ENCODE measurements at regions not wholly inside any gene's neighbourhood (a gene's known extent, or its start where the extent isn't known, plus 50 kb on each side); places are given as distances from the start of the nearest gene placed in this dataset.

DNA sequence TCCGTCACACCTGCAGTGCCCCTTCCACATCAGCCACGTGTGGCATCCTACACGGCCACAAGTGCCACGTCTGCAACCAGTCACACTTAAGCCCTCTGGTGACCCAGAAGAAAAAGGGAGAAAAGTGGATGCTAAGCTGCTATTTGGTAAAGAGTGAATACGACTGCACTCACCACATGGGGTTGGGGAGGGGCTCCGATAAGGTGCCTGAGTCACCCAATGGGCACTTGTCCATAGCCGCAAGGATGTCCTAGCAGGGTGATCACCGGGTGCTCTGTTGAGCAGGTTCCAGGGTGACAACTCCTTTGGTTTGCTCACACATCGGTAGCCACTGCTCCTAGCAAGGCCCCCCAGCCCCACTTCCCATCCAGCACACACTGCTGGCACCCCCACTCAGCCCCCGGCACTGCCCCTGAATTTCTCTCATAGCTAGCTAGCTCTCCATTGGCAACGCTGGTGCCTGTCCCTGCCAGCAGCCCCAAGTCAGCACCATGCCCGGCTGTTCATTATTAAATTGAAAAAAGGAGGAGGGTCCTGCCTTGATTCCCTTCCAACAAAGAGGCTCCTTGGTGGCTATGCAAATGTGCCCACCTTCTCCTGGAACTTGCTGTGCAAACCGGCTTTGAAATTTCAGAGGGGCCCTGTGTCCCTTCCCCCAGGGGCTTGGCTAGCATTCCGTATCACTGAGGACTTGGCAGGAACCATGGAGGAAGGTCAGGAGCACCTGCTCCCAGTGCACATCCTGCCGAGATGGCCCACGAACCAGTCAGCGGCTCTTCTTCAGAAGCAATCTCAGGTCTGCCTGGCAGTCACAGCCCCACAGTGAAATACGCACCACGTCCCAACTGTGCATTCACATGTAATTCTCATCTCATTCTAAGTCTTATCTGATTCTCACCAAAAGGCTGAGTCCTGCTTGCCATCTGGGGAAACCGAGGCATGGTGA, 227.7 kb upstream of the DIO3 start:
- no peaks in the 10 kb centered on the region for H3K9me3 ChIP-seq (ENCODE audit: low read length)
- Mint-ChIP-seq H3K27me3 (peaks cover 21 to 55% of the 10 kb centered on the region in 2 donors), H3K9me3 (no peaks in the 10 kb centered on the region), H3K4me3 (no peak overlapping the region), H3K4me1 (no peaks in the 10 kb centered on the region), H3K36me3 (no peaks in the 10 kb centered on the region), H3K27ac (no peak overlapping the region)
- H3K4me3 ChIP-seq (ENCODE audit: low read length) = no peak overlapping the region
- no peak overlapping the region for H3K27ac ChIP-seq (ENCODE audit: low read depth, low read length)
- no peaks in the 10 kb centered on the region for H3K36me3 ChIP-seq (ENCODE audit: insufficient read depth, low read length)
- no peak for DNase-seq
- no peaks in the 10 kb centered on the region for H3K27me3 ChIP-seq (ENCODE audit: insufficient read depth, low read length, poor library complexity, severe bottlenecking)
- ChIA-PET POLR2A (no interaction called here), CTCF (no interaction called here)
- H3K4me1 ChIP-seq (ENCODE audit: insufficient read depth, low read length) = no peaks in the 10 kb centered on the region

DNA sequence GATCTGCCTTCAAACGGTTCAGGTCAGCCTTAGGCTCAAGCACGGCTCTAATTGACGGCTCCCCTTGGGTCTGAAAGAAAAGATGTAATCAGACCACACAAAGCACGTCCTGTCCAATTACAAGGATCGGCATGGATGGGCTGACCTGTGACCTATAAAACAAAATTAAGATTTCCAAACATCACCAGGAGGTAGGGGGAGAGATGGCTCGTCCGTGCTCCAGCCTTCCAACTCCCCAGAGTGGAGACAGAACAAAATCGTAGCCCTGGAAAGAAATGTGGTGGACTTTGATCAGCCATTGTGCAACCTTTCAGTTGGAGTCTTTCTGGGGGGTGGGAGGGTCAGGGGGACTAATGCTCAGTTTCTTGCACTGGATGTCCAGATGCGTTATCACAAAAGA, 226.6 kb upstream of the DIO3 start:
- H3K36me3 ChIP-seq (ENCODE audit: insufficient read depth, low read length) = no peaks in the 10 kb centered on the region
- H3K27ac ChIP-seq (ENCODE audit: low read depth, low read length) = no peak overlapping the region
- no peak overlapping the region for H3K27ac Mint-ChIP-seq
- H3K36me3 Mint-ChIP-seq = no peaks in the 10 kb centered on the region
- peaks cover 22 to 57% of the 10 kb centered on the region in 2 donors for H3K27me3 Mint-ChIP-seq
- CTCF ChIA-PET = no interaction called here
- no peaks in the 10 kb centered on the region for H3K27me3 ChIP-seq (ENCODE audit: insufficient read depth, low read length, poor library complexity, severe bottlenecking)
- no peaks in the 10 kb centered on the region for H3K9me3 ChIP-seq (ENCODE audit: low read length)
- H3K4me1 ChIP-seq (ENCODE audit: insufficient read depth, low read length) = no peaks in the 10 kb centered on the region
- H3K4me3 Mint-ChIP-seq = no peak overlapping the region
- no peak for DNase-seq
- POLR2A ChIA-PET = no interaction called here
- H3K9me3 Mint-ChIP-seq = no peaks in the 10 kb centered on the region
- no peak overlapping the region for H3K4me3 ChIP-seq (ENCODE audit: low read length)
- H3K4me1 Mint-ChIP-seq = no peaks in the 10 kb centered on the region

DNA sequence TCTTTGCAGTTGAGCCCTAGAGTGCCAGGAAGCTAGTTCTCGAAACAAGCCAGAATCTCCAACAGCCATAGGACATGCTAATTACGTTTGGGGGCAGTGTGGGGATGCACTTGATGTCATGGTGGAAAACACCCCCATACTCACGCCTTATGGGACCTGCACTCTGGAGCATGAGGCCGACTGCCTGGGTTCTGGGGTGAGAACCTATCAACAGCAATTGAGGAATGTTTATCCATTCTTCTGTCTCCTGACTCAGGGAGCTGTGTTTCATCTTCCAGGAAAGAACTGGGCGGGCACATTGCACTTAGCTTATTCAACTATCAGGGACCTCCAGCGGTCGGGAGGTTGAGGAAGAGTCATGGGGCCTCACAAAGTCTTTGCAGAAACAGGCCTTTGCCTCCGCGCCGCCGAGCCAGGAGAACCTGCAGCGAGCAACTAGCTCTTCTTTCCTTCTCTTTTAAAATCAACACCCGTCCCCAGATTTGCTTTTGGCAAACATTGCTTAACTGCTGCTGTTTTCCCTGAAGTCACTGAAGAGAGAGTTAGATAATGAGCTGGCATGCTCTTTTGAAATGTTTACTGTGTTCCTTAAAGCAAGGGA, 226.1 kb upstream of the DIO3 start:
- no peak overlapping the region for H3K4me3 Mint-ChIP-seq
- Histone ChIP-seq H3K4me3 (ENCODE audit: low read length) (no peak overlapping the region), H3K36me3 (ENCODE audit: insufficient read depth, low read length) (no peaks in the 10 kb centered on the region), H3K27me3 (ENCODE audit: insufficient read depth, low read length, poor library complexity, severe bottlenecking) (no peaks in the 10 kb centered on the region), H3K9me3 (ENCODE audit: low read length) (no peaks in the 10 kb centered on the region), H3K27ac (ENCODE audit: low read depth, low read length) (no peak overlapping the region), H3K4me1 (ENCODE audit: insufficient read depth, low read length) (no peaks in the 10 kb centered on the region)
- no peak overlapping the region for H3K27ac Mint-ChIP-seq
- ChIA-PET CTCF (no interaction called here), POLR2A (no interaction called here)
- no peaks in the 10 kb centered on the region for H3K9me3 Mint-ChIP-seq
- no peaks in the 10 kb centered on the region for H3K4me1 Mint-ChIP-seq
- peaks cover 21 to 59% of the 10 kb centered on the region in 2 donors for H3K27me3 Mint-ChIP-seq
- H3K36me3 Mint-ChIP-seq = no peaks in the 10 kb centered on the region
- no peak for DNase-seq

DNA sequence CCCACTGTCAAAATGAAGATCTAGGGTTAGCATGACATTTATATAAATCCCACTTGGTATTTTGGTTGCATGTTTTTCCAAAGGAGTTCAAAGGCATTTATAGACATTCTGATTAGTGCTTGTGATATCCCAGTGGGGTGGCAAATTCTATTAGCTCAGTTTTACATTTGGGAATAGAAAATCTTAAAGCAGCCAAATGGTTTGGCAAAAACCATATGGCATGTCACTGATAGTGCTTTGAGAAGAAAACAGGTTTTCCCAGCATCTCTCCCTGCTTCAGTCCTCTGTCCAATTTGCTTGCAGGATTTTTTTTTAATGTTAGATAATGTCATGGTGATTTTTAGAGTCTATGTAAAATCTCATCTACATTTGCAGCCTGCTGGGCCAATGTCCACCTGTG, 225.1 kb upstream of the DIO3 start:
- Histone ChIP-seq H3K4me3 (ENCODE audit: low read length) (no peak overlapping the region), H3K36me3 (ENCODE audit: insufficient read depth, low read length) (no peaks in the 10 kb centered on the region), H3K4me1 (ENCODE audit: insufficient read depth, low read length) (no peaks in the 10 kb centered on the region), H3K9me3 (ENCODE audit: low read length) (no peaks in the 10 kb centered on the region), H3K27ac (ENCODE audit: low read depth, low read length) (no peak overlapping the region), H3K27me3 (ENCODE audit: insufficient read depth, low read length, poor library complexity, severe bottlenecking) (no peaks in the 10 kb centered on the region)
- POLR2A ChIA-PET = no interaction called here
- no peak overlapping the region for H3K27ac Mint-ChIP-seq
- peaks cover 0 to 2% (median 0%) of the 10 kb centered on the region in 5 donors for H3K9me3 Mint-ChIP-seq
- CTCF ChIA-PET = no interaction called here
- DNase-seq = no peak
- no peaks in the 10 kb centered on the region for H3K4me1 Mint-ChIP-seq
- H3K27me3 Mint-ChIP-seq = peaks cover 26 to 64% of the 10 kb centered on the region in 2 donors
- no peak overlapping the region for H3K4me3 Mint-ChIP-seq
- H3K36me3 Mint-ChIP-seq = no peaks in the 10 kb centered on the region

DNA sequence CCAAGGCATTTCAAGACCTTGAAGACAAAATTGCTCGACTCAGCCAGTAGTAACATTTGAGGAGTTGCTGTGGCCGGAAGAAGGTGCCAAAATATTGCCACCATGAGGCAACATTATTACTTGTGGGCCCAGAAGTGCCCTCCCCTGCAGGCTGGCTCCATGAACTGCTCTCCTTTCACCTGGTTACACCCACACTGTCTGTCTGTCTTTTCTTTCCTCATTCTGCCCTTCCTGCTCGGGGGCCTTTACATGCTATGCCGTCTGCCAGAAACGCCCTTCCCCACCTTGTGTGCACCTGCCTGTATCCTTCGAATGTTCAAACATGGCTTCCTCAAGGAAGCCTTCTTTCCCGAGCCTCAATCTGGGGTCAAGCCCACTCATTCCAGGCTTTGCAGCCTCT, 224.2 kb upstream of the DIO3 start:
- Mint-ChIP-seq H3K4me1 (no peaks in the 10 kb centered on the region), H3K27ac (no peak overlapping the region), H3K4me3 (no peak overlapping the region), H3K27me3 (peaks cover 27 to 64% of the 10 kb centered on the region in 2 donors), H3K36me3 (no peaks in the 10 kb centered on the region), H3K9me3 (peaks cover 0 to 2% (median 0%) of the 10 kb centered on the region in 5 donors)
- H3K27me3 ChIP-seq (ENCODE audit: insufficient read depth, low read length, poor library complexity, severe bottlenecking) = no peaks in the 10 kb centered on the region
- no peak for DNase-seq
- H3K36me3 ChIP-seq (ENCODE audit: insufficient read depth, low read length) = no peaks in the 10 kb centered on the region
- ChIA-PET CTCF (no interaction called here), POLR2A (no interaction called here)
- no peaks in the 10 kb centered on the region for H3K9me3 ChIP-seq (ENCODE audit: low read length)
- no peaks in the 10 kb centered on the region for H3K4me1 ChIP-seq (ENCODE audit: insufficient read depth, low read length)
- no peak overlapping the region for H3K27ac ChIP-seq (ENCODE audit: low read depth, low read length)
- H3K4me3 ChIP-seq (ENCODE audit: low read length) = no peak overlapping the region

DNA sequence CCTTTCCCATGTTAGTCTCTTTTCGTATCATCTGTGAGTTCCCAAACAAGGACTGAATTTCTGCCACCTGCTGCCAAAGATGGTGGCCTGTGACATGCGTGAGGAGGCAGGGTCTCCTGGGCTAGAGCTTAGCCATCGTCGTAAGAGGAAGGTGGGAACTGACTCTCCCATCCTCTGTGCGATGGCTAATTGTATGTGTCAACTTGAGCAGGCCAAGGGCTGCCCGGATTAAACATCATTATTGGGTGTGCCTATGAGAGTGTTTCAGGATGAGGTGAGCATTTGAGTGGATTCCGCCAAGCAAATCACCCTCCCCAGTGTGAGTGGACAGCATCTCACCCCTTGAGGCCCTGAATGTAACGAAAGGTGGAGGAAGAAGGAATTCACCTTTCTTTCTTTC, 220.7 kb upstream of the DIO3 start:
- Mint-ChIP-seq H3K9me3 (peaks cover 0 to 2% (median 0%) of the 10 kb centered on the region in 5 donors), H3K27ac (no peak overlapping the region), H3K36me3 (no peaks in the 10 kb centered on the region), H3K27me3 (peaks cover 27 to 71% of the 10 kb centered on the region in 2 donors), H3K4me3 (no peak overlapping the region), H3K4me1 (no peaks in the 10 kb centered on the region)
- H3K9me3 ChIP-seq (ENCODE audit: low read length) = no peaks in the 10 kb centered on the region
- H3K27me3 ChIP-seq (ENCODE audit: insufficient read depth, low read length, poor library complexity, severe bottlenecking) = no peaks in the 10 kb centered on the region
- POLR2A ChIA-PET = no interaction called here
- H3K4me3 ChIP-seq (ENCODE audit: low read length) = no peak overlapping the region
- no peak for DNase-seq
- H3K4me1 ChIP-seq (ENCODE audit: insufficient read depth, low read length) = no peaks in the 10 kb centered on the region
- H3K36me3 ChIP-seq (ENCODE audit: insufficient read depth, low read length) = no peaks in the 10 kb centered on the region
- no peak overlapping the region for H3K27ac ChIP-seq (ENCODE audit: low read depth, low read length)
- CTCF ChIA-PET = no interaction called here

DNA sequence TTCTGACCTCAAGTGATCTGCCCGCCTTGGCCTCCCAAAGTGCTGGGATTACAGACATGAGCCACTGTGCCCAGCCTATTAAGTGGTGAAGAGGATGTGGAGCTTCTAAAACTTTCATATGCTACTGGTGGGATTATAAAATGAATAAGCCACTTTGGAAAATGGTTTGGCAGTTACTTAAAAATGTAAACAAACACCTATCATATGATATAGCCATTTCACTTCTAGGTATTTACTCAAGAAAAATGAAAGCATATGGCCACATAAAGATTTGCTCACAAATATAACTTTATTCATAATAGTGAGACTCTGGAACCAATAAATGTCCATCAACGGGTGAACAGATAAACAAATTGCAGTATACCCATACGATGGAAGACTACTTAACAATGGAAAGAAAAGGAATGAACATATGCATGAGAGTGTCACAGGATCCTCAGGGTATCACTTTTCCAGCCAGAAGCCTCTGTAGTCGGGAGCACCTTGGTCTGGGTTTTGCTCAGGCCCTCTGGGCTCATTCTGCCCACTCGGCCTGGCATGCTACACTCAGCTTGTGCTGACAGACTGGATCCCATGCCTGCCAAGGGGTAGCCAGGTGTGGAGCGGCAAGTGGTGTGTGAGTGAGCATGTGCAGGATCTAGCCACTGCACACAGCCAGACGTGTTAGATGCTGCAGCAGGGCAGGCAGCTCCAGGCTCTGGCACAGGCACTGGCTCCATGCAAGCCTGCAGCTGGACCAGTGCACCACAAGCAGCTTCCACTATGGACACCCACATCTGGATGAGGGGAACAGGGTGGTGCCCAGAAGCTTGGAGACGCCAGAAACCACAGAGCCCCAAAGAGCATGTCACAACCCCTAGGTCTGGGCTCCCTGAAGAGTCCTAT, 213.2 kb upstream of the DIO3 start:
- Histone ChIP-seq H3K9me3 (ENCODE audit: low read length) (no peaks in the 10 kb centered on the region), H3K27ac (ENCODE audit: low read depth, low read length) (no peak overlapping the region), H3K4me1 (ENCODE audit: insufficient read depth, low read length) (no peaks in the 10 kb centered on the region), H3K4me3 (ENCODE audit: low read length) (no peak overlapping the region), H3K36me3 (ENCODE audit: insufficient read depth, low read length) (no peaks in the 10 kb centered on the region), H3K27me3 (ENCODE audit: insufficient read depth, low read length, poor library complexity, severe bottlenecking) (no peaks in the 10 kb centered on the region)
- ChIA-PET CTCF (no interaction called here), POLR2A (no interaction called here)
- peaks cover 2 to 18% of the 10 kb centered on the region in 2 donors for H3K27me3 Mint-ChIP-seq
- H3K4me3 Mint-ChIP-seq = no peak overlapping the region
- no peaks in the 10 kb centered on the region for H3K36me3 Mint-ChIP-seq
- H3K9me3 Mint-ChIP-seq = peaks cover 0 to 5% (median 2%) of the 10 kb centered on the region in 5 donors
- H3K27ac Mint-ChIP-seq = no peak overlapping the region
- no peaks in the 10 kb centered on the region for H3K4me1 Mint-ChIP-seq
- no peak for DNase-seq

DNA sequence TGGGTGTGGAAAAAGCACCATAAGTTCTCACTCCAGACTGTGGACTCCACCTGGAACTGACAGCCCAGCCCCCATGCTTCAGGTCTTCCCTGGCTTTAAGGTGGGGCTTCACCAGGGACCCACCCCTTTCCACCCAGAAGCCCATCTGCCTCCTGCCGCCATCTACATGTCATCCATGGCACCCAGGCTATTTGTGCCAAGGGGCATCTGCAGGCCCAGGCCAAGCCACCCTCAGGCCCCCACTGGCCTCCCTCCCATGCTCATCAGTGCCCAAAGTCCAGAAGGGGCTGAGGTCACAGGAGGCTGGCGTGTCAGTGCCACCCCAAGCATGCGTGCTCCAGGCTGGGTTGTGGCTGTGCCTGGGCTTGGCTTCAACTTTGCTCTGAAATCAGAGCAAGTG, 212.2 kb upstream of the DIO3 start:
- Histone ChIP-seq H3K36me3 (ENCODE audit: insufficient read depth, low read length) (no peaks in the 10 kb centered on the region), H3K4me3 (ENCODE audit: low read length) (no peak overlapping the region), H3K4me1 (ENCODE audit: insufficient read depth, low read length) (no peaks in the 10 kb centered on the region), H3K27ac (ENCODE audit: low read depth, low read length) (no peak overlapping the region), H3K9me3 (ENCODE audit: low read length) (no peaks in the 10 kb centered on the region), H3K27me3 (ENCODE audit: insufficient read depth, low read length, poor library complexity, severe bottlenecking) (no peaks in the 10 kb centered on the region)
- peaks cover 0 to 6% (median 2%) of the 10 kb centered on the region in 5 donors for H3K9me3 Mint-ChIP-seq
- no peaks in the 10 kb centered on the region for H3K36me3 Mint-ChIP-seq
- no peak overlapping the region for H3K27ac Mint-ChIP-seq
- no peak for DNase-seq
- peaks cover 3 to 9% of the 10 kb centered on the region in 2 donors for H3K27me3 Mint-ChIP-seq
- ChIA-PET POLR2A (no interaction called here), CTCF (no interaction called here)
- no peak overlapping the region for H3K4me3 Mint-ChIP-seq
- H3K4me1 Mint-ChIP-seq = no peaks in the 10 kb centered on the region
